ENCODE measurements at regions not wholly inside any gene's neighbourhood (a gene's known extent, or its start where the extent isn't known, plus 50 kb on each side); places are given as distances from the start of the nearest gene placed in this dataset.
"Not testable (repeated sequence)": the region's sequence is repeated elsewhere in the genome, so short reads cannot be mapped to it uniquely, and the experiment has no call there.

DNA sequence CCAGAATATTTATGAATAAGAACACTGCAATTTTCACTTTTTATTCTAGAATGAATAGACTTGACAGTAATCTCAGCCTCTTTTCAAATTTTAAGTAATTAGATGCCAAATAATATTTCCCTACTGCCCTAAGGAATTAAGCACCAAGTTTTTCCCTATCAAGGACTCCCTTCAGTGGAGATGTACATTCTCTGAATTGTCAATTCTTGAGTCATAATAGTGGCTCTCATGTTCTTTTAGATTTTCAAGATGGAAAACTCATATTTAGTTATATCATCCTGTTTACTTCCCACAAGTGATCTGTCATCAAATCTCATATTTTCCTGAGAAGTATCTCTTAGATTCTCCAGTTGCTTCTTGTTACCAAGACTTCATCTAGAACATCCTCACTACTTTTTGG, 1248.9 kb upstream of the CHAC2 start:
- DNase-seq = no peak

DNA sequence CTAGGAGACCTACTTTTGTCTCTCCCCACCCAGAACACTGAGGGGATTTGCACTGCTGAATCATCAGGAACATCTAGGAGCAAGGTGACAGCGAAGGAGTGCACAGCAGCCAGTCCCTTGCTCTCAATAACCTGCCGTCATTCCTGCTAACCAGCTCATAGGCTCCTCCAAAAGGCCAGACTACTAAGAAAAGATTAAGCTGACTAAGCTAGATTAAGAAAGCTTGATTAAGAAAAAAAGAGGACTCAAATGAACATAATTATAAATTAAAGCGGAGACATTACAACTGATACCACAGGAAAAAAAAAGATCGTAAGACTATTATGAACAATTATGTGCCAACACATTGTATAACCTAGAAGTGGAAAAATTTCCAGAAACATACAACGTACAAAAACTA, 1254.8 kb upstream of the CHAC2 start:
- no peak for DNase-seq

DNA sequence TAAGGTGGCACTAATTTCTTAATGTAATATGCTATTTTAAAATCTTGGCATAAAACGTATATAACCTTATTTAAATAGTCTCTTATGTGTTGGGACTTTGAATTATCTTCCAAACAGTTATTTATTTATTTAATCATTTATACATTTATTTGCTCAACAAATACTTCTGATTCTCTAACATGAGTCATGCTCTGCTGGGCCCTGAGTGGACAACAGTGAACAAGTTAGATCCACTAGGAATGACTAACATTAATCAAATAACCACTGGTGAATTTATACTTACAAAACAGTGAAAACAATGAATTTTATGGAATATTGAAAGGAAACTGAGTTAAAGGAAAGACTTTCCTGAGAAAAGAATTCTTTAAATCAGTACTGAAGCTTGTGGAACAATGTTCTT, 1257.2 kb upstream of the CHAC2 start:
- no peak for DNase-seq

DNA sequence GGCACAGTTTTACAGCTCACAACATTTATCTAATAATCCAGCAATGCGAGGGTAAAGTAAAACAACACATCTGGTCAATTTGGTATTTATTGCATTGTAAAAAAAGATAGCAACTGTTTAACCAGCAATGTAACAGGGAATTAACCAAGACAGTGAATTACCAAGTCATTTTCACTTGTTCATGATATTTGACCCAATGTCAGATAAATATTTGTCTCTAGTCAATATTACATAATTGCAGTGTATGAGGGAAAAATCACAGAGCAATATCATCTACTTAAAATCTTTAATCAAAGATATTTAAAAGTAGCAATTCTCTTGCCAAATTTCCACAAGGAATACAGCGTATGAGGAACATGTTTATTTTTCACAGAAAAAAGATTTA, 1265.1 kb upstream of the CHAC2 start:
- DNase-seq = no peak

DNA sequence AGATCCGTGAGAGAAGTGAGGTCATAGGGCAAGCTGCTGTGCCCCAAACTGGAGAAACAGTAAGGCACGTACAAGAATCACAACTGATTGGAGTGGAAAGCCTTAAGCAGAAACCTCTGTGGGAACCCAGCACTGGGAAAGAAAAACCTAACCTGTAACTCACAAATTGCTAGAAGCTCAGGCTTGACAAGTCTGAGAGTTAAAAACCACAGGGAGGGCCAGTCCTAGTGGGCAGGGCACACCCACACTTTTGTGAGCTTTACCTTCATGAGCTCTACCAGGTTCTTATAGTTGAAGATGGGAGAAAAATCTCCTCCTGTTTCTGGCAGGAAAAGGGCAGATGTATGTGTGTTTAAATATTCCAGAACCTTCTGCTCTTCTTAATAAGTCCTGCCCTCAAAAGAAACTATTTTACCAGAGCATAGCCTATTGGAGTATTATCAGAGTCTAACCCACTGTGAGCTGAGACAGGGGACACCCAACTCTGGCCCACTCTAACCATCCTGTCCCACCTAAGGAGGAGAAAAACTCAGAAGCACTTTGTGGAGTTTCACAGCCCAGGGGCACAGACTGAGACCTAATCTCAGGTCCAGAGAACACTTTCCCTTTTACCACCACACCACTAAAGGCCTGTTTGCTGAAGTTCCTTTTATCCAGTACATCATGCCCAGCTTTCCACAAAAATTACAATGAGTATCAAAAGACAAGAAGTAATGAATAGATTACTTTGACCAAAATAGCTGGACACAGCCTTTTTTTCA, 1265.7 kb upstream of the CHAC2 start:
- DNase-seq = no peak

DNA sequence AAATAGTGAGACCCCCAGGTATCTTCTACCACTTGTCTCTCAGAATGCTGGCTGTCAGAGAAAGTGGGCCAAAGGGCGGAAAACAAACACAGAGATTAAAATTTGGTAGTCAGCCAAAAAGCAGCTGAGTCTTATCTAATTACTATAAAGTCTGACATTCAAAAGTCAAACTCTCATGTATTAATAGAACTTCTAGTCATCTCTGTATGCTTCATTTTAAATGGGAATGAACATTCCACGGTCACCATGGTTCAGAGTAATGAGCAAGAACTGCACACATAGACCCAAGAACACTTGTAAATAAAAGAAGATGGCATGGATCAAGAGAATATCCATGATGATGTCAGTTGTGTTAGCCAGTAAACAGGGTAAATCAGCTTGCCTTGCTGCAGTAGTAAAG, 1267.0 kb upstream of the CHAC2 start:
- no peak for DNase-seq

DNA sequence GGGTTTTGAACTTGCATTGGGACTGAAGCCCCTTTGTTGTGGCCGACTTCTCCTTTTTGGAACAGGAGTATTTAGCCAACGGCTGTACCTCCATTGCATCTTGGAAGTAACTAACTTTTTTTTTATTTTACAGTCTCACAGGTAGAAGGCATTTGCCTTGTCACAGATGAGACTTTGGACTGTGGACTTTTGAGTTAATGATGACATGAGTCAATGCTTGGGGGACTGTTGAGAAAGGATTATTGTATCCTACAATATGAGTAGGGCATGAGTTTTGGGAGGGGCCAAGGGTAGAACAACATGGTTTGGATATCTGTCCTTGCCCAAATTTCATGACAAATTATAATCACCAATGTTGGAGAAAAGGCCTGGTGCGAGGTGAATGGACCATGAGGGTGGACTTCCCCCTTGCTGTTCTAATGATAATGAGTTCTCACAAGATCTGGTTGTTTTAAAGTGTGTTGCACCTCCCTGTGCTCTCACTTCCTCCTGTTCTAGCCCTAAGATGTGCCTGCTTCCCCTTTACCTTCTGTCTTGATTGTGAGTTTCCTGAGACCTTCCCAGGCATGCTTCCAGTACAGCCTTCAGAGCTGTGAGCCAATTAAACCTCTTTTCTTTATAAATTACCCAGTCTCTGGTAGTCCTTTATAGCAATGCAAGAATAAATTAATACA, 1269.4 kb upstream of the CHAC2 start:
- no peak for DNase-seq

DNA sequence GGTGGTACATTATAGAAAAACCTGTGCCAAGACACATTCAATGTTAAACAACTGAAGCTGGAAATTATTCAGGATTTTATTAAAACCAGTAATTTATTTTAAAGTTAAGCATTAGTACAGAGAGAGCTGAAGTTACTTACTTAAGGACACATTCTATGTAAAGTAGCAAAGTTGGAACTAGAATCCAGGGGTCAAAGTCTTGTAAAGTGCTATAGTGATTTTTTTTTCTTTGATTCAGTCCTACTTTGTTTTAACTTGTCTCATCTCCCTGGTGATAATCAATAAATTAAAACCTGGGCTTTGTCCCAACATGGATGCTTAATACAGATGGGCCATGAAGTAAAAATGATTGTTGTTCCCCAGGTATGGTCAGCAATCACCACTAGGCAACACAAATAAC, 1271.8 kb upstream of the CHAC2 start:
- no peak for DNase-seq

DNA sequence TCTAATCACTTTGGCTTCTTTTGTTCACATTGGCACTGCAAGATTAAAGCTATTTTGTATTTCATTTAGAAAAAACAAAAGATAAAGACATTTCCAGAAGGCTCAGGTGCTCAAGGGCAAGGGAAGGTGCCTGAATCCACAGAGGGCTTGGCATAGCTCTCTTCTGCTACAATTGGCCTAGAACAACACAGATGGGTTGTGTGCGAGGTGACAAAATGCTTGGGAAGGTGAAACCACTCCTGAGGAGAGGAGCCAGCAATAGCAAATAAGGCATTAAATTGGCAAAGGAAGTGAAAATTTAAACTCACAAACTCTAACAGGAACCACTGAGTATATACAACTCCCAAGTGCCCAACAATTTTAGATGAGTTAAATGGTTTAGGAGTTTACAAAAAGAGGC, 1290.4 kb upstream of the CHAC2 start:
- DNase-seq = no peak

DNA sequence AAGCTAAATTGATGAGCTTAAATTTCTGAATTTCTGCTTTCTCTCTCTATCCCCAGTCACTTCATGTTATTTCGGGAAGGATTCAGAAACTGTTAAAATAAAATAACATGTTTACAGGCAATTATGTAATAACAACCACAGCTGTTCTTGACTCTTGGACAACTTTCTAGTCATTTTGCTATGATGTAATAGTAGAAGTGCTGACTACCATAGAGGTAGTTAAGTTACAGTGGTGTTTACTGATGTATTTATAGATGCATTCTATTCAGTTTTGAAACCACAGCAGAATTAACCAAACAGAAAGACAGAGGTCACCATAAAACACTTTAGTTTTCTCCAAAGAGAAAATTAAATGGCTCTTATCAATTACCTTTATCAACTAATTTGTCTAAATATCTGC, 1292.0 kb upstream of the CHAC2 start:
- no peak for DNase-seq

DNA sequence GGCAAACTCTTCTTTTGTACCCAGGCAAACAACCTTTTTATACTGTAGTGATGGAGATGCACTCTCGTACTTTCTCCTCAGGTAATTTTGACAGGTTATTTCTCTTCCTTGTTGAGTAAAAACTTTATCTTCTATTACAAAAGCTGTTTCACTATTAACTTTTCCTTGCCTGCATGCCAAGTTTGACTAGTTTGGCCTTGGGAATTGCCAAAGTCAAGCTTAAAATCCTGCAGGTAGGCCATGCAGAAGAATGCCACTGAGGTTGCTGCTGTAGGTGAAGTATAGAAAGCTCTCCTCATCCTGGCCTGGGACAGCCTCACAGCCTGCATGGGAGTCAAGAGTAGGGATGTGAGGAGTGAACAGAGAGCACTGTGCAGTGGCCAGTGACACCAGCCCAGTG, 1293.5 kb upstream of the CHAC2 start:
- no peak for DNase-seq

DNA sequence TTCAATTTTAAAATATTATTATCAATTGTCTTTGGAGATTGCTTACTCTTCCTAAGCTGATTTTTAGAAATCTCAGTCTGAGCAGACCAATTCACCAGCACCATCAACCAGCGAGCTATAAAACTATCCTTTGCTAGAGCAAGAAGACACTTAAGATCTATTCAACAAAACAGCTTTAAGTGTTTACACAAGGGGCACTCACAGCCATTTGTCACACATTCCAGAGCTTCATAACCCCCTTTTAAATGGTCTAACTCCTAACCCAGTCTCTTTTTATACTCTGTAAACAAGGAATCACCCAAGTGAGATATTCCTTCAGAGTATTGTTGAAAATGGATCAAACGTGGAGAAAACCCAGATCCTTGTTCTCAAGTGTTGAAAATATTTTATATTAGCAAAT, 1294.1 kb upstream of the CHAC2 start:
- DNase-seq = no peak

DNA sequence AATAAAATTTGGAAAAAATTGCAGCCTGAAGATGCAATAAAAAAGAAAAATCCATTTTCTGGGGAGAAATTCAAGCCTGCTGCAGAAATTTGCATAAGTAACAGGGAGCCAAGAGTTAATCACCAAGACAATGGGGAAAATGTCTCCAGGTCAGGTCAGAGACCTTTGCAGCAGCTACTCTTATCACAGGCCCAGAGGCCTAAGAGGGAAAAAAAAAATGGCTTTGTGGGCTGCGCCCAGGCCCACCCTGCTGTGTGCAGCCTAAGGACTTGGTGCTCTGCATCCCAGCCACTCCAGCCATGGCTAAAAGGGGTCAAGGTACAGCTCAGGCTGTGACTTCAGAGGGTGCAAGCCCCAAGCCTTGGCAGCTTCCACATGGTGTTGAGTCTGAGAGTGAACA, 1297.1 kb upstream of the CHAC2 start:
- not testable (repeated sequence) for DNase-seq

DNA sequence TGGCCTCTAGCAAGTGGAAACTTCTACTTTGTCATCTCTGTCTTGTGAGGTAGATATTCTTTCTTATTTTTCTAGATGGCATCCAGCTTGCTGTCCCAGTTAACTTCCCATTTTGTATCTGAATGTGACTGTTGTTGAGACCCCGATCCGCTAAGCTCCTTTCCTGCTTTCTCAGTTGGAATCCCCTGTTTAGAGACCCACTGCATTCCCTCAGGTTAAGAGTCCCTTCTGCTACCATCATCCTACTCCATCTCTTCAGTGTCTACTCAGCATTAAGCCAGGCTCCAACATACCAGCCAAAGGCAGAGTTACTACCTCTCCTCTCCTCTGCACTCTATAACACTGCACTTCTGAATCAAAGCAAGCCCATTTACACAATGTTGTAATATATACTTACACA, 1300.4 kb upstream of the CHAC2 start:
- no peak for DNase-seq

DNA sequence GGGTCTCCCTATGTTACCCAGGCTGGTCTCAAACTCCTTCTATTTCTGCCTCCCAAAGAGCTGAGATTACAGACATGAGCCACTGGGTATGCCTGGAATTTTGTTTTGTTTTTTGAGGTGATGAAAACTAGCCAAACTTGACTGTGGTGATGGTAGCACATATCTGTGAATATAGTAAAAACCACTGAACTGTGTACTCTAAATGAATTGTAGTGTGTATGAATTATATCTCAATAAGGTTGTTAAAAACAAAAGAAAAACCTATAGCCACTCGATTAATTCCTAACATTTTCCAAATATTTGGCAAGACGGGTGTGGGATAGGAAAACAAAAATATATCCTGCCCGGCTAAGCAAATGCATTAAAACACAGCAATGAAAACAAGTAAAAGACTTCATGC, 1302.3 kb upstream of the CHAC2 start:
- DNase-seq = peak; percentile 41

DNA sequence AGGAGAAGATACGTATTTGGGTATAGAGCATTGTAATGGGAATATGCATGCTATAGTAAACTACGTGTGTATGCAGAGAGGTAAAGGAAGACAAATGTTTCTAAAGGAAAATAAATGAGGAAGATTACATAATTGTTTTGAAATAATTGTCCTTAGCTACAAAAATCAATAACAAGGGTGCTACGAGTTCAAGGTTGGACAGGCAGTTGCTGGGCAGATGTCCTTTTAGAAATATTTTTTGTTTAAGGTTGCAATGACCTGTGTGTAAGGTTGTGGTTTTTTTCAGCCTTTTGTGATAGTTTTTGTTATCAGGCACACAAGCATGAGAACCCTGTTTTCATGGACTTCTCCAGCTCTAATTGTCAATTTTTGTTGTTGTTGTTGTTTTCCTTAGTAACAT, 1304.1 kb upstream of the CHAC2 start:
- DNase-seq = no peak

DNA sequence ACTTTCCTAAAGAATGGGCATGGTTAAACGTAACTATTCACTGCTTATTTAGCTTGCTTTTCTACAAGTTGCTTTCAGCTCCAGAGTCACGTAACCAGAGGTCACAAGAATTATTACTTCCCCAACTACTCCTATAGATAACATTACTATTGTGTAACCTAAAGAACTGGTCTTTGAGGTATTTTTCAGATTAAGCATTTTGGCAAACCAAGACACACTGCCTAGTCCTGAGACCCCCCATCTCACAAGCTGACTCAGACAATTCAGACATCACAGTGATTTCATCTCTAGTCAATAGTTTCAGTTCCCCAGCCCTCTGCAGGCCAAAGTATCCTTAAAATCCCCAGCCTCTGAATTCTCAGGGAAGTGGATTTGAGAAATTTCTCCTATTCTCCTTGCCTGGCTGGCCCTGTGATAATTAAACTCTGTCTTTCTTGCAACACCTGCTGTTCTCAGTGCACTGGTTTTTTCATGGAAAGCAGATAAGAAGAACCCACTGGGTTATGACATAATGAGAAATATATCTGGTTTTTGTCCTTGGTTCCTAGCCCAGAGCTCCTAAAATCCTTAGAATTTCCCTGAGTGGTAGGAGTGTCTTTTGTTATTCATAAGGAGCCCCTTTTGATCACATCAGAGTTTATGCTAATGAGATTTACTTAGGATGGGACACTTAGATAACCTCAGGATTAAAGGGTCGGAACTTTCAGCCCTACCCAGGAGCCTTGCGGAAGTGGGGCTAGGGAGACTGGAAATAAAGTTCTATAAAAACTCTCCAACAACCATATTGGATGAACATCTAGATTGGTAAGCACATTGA, 1310.8 kb upstream of the CHAC2 start:
- no peak for DNase-seq

DNA sequence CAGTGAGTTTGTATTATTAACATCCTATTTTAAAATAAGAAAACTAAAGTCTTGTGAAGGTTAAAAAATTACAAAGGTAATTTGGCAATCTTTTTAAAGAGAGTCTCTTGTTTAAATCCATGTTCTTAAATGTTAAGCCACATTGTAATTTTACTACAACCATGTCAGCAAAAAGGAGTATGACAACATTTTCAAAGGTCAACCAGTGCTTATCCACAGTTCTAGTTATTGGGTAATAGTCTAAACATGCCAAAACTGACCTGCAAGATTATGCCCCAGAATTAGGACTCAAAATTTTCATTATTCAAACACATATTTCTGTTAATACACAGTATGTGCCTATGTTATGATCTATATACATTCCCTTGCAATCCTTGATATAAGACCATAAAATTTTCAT, 1312.6 kb upstream of the CHAC2 start:
- no peak for DNase-seq

DNA sequence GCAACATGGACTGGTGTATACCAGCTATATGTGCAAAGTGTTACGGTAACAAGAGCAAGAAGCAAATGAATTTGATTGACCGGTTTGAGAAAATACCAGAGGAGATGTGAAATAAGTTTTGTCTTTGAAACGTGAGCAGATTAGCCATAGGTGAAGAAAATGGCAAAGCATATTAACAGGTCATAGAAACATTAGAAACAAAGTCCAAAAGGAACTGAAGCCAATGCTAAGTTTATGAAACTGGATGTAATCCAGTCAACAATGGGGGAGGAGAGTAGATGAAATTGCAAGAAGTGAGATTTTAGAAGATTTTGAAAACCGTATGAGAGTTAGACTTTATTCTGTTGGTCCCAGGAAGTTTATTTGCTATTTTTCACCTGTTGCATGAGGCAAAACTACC, 1315.4 kb upstream of the CHAC2 start:
- DNase-seq = no peak

DNA sequence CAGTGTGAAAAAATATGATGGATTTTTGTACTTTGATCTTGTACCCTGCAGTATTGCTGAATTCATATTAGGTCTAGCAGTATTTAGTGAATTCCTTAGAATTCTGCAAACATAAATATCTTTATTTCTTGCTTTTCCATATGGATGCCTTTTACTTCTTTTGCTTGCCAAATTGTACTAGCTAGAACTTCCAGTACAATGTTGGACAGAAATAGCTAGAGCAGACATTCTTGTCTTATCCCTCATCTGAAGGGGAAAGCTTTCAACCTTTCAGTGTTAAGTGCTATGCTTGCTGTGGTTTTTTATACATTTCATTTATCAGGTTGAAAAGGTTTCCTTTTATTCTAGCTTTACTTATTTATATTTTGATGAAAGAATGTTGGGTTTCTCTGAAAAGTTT, 1321.9 kb upstream of the CHAC2 start:
- no peak for DNase-seq

DNA sequence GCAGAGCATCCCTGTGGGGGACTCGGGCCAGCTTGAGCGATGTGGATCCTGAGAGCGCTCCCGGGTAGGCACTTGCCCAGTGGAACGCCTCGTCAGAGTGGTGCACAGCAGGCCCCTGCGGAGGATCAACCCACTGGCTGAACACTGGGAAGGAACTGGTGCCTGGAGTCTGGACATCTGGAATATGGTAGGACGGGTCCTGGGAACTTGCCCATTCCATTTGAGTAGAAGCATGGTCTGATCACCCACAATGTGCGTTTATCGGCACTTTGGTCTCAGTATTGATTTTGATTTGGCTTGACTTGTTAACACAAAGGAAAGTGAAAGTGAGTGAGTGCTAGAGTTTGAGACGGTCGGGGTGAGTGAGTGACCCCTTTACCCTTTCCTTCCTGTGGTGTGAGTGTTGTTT, 1336.2 kb upstream of the CHAC2 start:
- DNase-seq = no peak

DNA sequence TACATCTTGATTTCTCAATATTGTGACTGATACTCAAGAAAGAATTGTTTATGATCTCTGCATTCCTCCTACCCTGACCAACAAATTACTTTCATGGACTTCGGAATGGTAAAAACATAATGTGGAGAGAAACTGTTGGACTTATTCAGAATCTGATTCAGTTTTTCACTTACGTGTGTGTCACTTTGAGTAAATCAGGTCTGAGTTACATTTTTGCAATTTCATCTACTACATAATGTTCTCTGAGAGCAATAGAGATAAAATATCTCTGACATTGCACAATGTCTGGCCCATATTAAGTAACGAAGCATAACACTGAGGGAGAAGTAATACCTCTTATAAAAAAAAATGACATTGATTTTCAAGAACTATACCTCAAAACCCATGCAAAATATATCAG, 1337.9 kb upstream of the CHAC2 start:
- DNase-seq = no peak

DNA sequence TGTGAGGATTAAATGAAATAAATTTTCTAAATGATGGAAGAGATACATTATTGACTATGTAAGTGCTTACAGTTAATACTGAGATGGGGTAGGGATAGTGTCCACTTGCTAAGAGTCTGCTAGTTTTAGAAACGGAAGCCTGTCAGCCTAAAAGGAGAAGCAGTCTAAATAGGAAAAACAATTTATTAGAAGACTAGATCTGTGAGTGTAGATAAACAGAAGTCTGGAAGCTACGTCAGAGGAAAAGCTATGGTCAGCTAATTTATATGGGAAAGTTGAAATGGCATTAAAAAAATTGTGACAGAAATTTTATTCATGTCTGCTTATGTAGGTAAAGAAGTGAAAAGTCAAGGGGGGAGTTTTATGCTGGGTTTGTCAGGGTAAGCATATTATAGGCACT, 1338.4 kb upstream of the CHAC2 start:
- DNase-seq = no peak

DNA sequence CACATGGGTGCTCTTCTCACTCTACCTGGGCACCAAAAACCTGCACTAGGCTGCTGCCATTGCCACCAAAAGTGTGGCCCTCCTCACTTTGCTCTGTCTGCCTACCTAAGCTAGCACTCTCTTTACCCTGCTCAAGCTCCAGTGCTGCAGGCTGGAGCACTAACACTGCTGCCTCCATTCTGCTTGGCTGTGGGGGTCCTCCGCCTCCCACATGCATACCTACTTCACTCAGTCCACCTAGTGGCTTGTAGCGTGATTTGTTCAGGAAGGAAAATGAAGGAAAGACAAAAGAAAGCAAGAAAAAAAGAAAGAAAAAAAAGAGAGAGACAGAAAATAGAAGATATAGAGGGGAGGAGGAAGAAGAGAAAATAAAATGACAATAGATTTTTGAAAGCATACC, 1339.4 kb upstream of the CHAC2 start:
- no peak for DNase-seq

Data from kidney glomerular epithelial cell (primary cell).